ENCODE measurements at regions not wholly inside any gene's neighbourhood (a gene's known extent, or its start where the extent isn't known, plus 50 kb on each side); places are given as distances from the start of the nearest gene placed in this dataset.
"Not testable (repeated sequence)": the region's sequence is repeated elsewhere in the genome, so short reads cannot be mapped to it uniquely, and the experiment has no call there.

DNA sequence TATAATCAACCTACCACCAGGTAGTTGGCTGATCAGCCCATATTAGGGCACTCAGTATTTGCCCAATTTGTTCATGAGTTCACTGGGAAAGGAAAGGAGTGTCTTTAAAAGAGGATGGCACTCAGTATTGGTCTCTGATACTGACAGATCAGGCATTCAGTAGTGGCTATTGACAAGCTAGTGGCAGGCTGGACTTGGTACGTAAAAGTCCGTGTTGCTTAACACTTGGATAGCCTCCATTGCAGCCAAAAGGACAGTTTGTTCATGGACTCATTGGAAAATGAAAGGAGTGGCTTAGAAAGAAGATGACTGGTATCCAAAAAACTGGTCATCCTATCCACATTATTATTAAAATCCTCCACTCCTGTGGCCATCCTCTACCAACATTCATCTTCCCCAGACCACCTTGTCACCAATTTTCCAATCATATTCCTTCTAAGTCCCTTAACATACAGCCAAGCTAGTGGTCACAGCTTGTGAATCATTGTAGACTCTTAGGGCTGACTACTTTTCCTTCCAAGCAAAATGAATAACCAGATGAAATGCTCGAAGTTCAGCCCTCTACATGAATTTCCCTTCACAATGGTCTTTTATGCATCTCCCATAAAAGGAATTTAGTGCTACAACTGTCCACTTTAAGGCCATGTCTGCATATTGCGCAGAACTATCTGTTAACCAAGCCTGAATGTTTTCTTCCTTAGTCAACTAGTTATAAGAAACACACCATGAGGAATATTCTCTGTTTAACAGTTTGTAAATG, 78.6 kb upstream of the MAGI2 start:
- DNase-seq = no peak

DNA sequence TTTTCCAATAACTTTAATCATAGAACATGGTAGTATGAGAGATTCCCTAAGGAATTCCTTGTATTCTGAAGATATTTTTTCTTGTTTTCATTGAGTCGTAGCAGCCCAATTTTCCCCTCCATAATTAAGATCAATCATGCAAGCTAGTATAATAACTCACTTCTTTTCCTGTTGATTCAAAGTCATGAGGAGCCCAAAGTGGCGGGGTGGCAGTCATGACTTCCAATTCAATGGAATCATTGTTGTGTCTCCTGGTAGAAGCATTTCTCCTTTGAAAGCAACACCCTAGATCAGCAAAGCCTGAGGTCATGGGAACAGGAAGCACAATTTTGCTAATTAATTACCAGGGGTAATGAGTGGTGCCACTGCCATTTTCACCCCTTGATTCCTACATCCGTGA, 77.6 kb upstream of the MAGI2 start:
- DNase-seq = no peak

DNA sequence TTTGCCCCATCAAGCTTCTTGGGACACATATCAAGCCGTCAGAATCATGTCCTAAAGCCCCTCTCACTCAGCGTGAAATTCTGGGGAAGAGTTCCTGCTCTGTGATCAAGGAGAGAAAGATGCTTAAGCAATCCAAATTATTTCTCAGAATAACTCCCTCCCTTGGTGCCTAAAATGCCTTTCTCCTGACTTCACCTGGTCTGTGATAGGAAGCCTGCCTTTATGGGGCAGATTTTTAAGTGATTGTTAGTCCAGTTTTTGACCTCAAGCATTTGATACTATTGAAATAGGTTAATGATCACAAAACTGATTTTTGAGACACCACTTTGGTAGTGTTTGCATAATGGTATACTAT, 76.4 kb upstream of the MAGI2 start:
- DNase-seq = no peak

DNA sequence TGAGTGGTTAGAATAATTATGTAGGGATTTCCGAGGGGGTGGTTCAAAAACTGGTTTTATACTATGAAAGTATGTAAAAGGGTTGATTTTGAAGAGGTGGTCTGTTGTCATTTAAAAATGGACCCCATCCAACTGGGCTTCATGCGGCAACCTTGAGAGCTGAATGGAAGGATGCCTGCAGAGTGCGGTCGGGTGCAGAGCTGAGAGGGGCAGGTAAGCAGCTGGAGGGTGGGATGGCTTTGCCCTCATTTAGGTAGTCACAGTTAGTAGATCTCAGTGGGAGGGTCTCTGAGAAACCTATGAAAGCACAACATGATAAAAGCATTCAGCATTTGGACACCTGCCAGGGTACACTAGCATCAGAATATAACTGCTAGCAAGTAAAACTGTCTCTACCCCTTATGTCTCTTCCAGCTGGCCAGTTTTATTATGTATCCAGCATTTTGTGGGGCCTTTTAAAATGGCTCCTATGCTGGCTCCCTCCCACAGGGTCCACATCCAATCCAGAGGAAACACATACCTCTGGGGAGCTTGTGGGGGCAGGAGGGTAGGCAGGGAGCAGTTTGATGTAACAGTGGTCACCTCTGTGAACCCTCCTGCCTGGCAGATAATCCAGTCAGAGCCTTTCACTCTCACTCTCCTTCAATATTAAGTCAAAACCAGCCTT, 75.9 kb upstream of the MAGI2 start:
- no peak for DNase-seq

DNA sequence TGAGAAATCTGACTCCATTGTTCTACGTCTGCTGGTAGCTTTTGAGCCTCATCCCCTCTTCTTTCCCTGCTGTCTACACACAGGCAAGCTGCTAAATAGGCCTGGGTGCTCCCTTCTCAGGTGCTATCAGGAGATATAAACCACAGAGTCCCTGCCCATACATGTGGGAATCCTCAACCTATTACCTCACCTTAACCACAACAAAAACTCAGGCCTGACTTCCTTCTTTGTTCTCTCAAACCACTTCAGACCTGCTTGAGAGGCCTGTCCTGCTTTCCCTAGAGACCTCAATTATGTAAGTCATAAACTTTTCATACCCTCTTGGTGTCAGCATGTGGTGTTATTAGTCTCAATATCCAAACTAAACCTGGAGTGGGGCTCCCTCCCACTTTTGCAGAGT, 75.0 kb upstream of the MAGI2 start:
- DNase-seq = no peak

- no peak for DNase-seq
These were observed 70.6 kb upstream of the MAGI2 start for GRCh38 chr7:79524048-79524447.

GRCh38 chr7:79523436-79523835, 70.0 kb upstream of the MAGI2 start:
- DNase-seq = no peak

DNA sequence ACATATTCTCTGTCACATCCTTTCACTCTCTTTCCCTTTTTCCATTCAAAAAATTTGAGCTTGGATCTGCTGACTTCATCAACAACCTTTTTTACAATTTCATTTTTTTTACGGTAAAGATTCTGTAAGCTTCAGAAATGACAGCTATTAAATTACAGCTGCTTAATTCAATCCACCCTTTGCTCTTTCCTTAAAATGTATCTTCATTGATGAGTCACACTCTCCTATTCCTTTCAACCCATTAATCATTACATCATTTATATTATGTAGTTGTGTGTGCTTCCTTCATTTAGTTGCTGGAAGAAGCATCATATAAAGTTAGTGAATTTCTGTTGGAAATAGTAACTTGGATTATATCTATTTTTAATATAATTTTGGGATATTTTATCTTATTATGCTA, 67.1 kb upstream of the MAGI2 start:
- DNase-seq = no peak

DNA sequence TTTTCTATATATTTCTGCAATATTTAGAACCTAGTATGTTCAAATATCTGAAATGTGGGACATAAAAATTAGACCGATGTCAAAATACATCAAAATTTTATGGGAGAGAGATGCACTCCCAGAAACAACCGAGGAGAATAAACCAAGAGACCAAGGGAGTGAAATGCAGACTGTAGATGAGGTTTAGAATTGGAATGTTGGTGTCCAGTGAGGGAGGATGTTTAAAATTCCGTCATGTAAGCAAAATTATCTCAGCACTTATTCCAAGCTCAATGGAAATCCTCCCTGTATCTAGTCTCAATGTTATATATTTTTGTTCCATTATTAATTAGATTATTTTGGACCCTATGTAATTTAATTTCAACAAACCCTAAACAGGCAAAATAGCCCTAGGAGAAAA, 61.9 kb upstream of the MAGI2 start:
- DNase-seq = no peak

DNA sequence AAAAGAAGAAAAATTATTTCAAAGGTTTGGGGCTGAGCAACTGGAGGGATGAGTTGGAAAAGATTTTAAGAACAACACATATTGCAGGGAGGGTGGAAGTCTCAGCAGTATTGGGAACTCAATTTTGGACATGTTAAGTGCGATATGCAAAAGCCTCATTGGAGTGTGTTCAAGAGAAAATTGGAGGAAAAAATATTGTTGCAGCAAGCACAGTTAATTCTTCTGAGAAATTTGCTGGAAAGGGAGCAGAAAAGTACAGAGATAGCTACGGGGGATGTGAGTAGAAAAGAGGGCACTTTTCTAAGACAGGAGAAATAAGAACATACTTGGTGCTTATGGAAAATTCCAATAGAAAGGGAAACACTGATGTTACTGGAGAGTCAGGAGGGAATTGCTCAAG, 59.8 kb upstream of the MAGI2 start:
- DNase-seq = no peak

GRCh38 chr7:79512261-79512660, 58.8 kb upstream of the MAGI2 start:
- no peak for DNase-seq

DNA sequence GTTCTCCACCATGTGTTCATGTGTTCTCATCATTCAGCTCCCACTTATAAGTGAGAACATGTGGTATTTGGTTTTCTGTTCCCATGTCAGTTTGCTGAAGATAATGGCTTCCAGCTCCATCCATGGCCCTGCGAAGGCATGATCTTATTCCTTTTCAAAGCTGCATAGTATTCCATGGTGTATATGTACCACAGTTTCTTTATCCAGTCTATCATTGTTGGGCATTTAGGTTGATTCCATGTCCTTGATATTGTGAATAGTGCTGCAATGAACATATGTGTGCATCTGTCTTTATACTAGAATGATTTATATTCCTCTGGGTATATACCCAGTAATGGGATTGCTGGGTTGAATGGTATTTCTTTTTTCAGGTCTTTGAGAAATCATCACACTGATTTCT, 57.6 kb upstream of the MAGI2 start:
- not testable (repeated sequence) for DNase-seq

GRCh38 chr7:79507131-79507530, 53.7 kb upstream of the MAGI2 start:
- DNase-seq = no peak

GRCh38 chr7:79506481-79506880, 53.0 kb upstream of the MAGI2 start:
- no peak for DNase-seq

DNA sequence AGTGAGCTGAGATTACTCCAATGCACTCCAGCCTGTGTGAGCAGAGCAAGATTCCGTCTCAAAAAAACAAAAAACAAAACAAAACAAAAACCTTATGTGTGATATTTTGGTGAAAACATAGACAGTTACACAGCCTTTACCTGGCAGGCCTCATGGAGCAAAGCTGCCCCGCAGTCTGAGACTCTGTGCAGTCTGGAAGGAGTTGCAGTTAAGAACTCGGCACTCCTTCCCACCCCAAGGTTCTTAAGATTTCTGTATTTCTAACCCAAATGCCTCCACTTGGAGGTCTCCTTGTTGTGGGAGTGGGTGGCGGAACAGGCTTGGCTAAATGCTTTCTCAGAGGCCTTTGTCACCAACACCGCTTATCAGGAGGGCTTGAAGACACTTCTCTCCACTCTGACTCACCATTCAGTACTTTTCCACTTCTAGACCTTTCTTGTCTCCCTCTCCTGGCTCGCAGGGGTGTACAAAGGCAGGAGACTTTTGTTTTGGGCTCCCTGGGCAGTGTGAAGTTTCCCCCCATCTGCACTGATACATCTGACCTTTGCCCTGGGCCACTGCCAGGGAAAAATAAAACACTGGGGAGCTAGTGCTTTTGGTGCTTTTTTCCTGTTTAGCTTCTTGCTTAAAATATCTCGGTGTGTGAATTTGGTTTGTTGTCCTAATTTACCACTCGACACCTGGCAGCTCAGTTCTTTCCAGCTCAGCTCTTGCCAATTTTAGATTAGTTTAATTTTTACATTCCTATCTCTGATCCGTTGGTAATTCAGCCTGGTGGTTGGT, 51.3 kb upstream of the MAGI2 start:
- no peak for DNase-seq

Data from NCI-H526 treated with DMSO at 0.1 percent for 48 hours (cell line).